GM23338 (cell line): ENCODE measurements at regions not wholly inside any gene's neighbourhood (a gene's known extent, or its start where the extent isn't known, plus 50 kb on each side); places are given as distances from the start of the nearest gene placed in this dataset.

Source experiments
- ATAC-seq: fragments of 200-7000 bp; cut with Tn5 transposase; 3 replicates; pipeline ENCODE4 v1.9.1; 2020
- DNase-seq: peaks from one replicate; pipeline ENCODE4 v3.0.0-alpha.2; 2015; ENCODE audit warnings: low spot score
- H2AFZ ChIP-seq: fragments of 200-600 bp; sonication (generic); 2 replicates; pipeline ENCODE4 v1.8.0; 2016; ENCODE audit warnings: antibody characterized with exemption, mild to moderate bottlenecking, moderate library complexity
- H3F3A ChIP-seq: fragments of 200-600 bp; sonication (generic); replicated peaks from 2 replicates; pipeline ENCODE4 v1.8.0; 2017; ENCODE audit warnings: antibody characterized with exemption, mixed run types, low read depth
- H3K27ac ChIP-seq: fragments of 200-600 bp; sonication (generic); 2 replicates; pipeline ENCODE4 v1.6.1; 2016; ENCODE audit warnings: low read depth
- H3K27me3 ChIP-seq: fragments of 200-600 bp; sonication (generic); 2 replicates; pipeline ENCODE4 v1.8.0; 2016; ENCODE audit warnings: mild to moderate bottlenecking, mixed run types, moderate library complexity; ENCODE audit not compliant: insufficient read depth
- H3K36me3 ChIP-seq: fragments of 200-600 bp; sonication (generic); 2 replicates; pipeline ENCODE4 v1.8.0; 2016; ENCODE audit warnings: mild to moderate bottlenecking; ENCODE audit not compliant: insufficient read depth
- H3K4me1 ChIP-seq: fragments of 200-600 bp; sonication (generic); 2 replicates; pipeline ENCODE4 v1.8.0; 2016; ENCODE audit warnings: mild to moderate bottlenecking, moderate library complexity; ENCODE audit not compliant: insufficient read depth
- H3K4me2 ChIP-seq: fragments of 200-600 bp; sonication (generic); 2 replicates; pipeline ENCODE4 v1.7.1; 2017; ENCODE audit warnings: mixed run types
- H3K4me3 ChIP-seq: fragments of 200-600 bp; sonication (generic); 2 replicates; pipeline ENCODE4 v1.6.1; 2016; ENCODE audit warnings: mixed run types
- H3K79me2 ChIP-seq: fragments of 200-600 bp; sonication (generic); replicated peaks from 2 replicates; pipeline ENCODE4 v1.8.0; 2017; ENCODE audit warnings: mild to moderate bottlenecking; ENCODE audit not compliant: insufficient read depth
- H3K9me2 ChIP-seq: fragments of 200-600 bp; sonication (generic); 2 replicates; pipeline ENCODE4 v1.8.0; 2017; ENCODE audit not compliant: insufficient read depth
- H4K20me1 ChIP-seq: fragments of 200-600 bp; sonication (generic); replicated peaks from 2 replicates; pipeline ENCODE4 v1.8.0; 2017; ENCODE audit warnings: mild to moderate bottlenecking; ENCODE audit not compliant: insufficient read depth
- H3K27ac Mint-ChIP-seq: 2 replicates; pipeline ENCODE4 v1.8.0; 2020; ENCODE audit warnings: inconsistent platforms, mild to moderate bottlenecking, moderate library complexity, mixed read lengths
- H3K27me3 Mint-ChIP-seq: 3 replicates; pipeline ENCODE4 v1.8.0; 2022; ENCODE audit warnings: low read depth, mild to moderate bottlenecking, moderate library complexity, mixed read lengths, inconsistent platforms; ENCODE audit not compliant: insufficient read depth, poor library complexity
- H3K36me3 Mint-ChIP-seq: 3 replicates; pipeline ENCODE4 v1.8.0; 2021; ENCODE audit warnings: low read depth, mild to moderate bottlenecking, inconsistent platforms, moderate library complexity, mixed read lengths
- H3K4me1 Mint-ChIP-seq: 3 replicates; pipeline ENCODE4 v1.8.0; 2020; ENCODE audit warnings: mild to moderate bottlenecking, inconsistent platforms, mixed read lengths
- H3K4me3 Mint-ChIP-seq: 3 replicates; pipeline ENCODE4 v1.8.0; 2021; ENCODE audit warnings: moderate library complexity, mild to moderate bottlenecking, inconsistent platforms, mixed read lengths
- H3K9me3 Mint-ChIP-seq: 3 replicates; pipeline ENCODE4 v1.8.0; 2020; ENCODE audit warnings: moderate library complexity, mild to moderate bottlenecking, inconsistent platforms, mixed read lengths
- JUNB ChIP-seq: IDR thresholded peaks from one replicate; pipeline ENCODE4 v1.6.1; 2016; ENCODE audit warnings: antibody characterized with exemption; ENCODE audit not compliant: unreplicated experiment
- ZNF331 ChIP-seq: fragments of 250-450 bp; sonication (Bioruptor Pico); IDR thresholded peaks from 2 replicates; pipeline ENCODE4 v1.5.0; 2020; ENCODE audit warnings: low read depth, mild to moderate bottlenecking, moderate library complexity
- TF ChIP-seq, protein P1 (sequence below): fragments of 250-450 bp; sonication (Bioruptor Pico); IDR thresholded peaks from 2 replicates; pipeline ENCODE4 v1.5.0; 2020; ENCODE audit warnings: mild to moderate bottlenecking, moderate library complexity
- TF ChIP-seq, protein P2 (sequence below): IDR thresholded peaks from 2 replicates; pipeline ENCODE4 v1.6.1; 2016; ENCODE audit warnings: antibody characterized with exemption

DNA sequence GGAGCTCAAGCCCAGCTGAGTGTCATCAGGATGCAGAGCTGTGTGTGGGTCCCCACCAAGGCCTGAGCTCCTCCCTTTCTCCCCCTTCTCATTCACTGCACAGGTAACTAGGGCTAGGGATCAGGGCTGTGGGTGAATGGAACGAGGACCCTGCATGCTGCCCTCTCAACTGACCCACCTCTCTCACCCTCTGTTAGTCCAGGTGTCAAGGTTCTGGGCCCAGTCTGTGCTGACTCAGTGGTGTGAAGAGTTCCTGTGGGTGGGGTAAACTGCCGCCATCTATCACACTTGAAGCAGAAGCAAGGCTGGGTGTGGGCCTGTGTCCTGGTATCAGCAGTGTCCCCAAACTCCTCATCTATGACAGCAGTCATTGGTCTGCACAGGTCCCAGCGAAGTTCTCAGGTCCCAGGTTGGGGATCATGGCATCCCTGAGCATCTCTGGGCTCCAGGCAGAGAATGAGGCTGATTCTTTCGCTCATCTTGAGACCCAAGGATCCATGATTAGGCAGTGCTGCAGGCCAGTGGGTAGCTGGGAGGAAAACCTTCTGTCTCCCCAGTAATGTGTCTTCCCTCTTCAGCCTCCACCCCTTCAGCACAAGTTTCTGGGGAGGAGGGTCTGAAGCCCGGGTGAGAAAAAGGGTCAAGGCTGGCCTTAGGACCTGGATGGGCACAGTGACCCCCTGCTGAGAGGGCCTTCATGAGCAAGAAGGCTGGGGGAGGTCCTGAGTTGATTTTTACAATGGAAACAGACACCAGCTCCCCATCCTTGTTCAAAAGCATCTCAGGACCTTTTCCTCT is 109.8 kb downstream of the ZNF280B start:
- Histone ChIP-seq H3K4me2 (no peak overlapping the region), H3K79me2 (no peaks in the 10 kb centered on the region), H2AFZ (no peak overlapping the region), H3K27me3 (peaks cover 100% of the 10 kb centered on the region), H3F3A (no peaks in the 10 kb centered on the region), H3K27ac (no peak overlapping the region), H4K20me1 (no peaks in the 10 kb centered on the region), H3K9me2 (no peaks in the 10 kb centered on the region), H3K4me3 (no peak overlapping the region), H3K36me3 (no peaks in the 10 kb centered on the region; the same call in 1 of the 2 replicates), H3K4me1 (no peaks in the 10 kb centered on the region)
- peaks cover 98% of the 10 kb centered on the region for H3K27me3 Mint-ChIP-seq
- TF ChIP-seq JUNB (no peak), ZNF331 (CRISPR knock-in tag) (no peak)
- TF ChIP-seq, protein P1, sequence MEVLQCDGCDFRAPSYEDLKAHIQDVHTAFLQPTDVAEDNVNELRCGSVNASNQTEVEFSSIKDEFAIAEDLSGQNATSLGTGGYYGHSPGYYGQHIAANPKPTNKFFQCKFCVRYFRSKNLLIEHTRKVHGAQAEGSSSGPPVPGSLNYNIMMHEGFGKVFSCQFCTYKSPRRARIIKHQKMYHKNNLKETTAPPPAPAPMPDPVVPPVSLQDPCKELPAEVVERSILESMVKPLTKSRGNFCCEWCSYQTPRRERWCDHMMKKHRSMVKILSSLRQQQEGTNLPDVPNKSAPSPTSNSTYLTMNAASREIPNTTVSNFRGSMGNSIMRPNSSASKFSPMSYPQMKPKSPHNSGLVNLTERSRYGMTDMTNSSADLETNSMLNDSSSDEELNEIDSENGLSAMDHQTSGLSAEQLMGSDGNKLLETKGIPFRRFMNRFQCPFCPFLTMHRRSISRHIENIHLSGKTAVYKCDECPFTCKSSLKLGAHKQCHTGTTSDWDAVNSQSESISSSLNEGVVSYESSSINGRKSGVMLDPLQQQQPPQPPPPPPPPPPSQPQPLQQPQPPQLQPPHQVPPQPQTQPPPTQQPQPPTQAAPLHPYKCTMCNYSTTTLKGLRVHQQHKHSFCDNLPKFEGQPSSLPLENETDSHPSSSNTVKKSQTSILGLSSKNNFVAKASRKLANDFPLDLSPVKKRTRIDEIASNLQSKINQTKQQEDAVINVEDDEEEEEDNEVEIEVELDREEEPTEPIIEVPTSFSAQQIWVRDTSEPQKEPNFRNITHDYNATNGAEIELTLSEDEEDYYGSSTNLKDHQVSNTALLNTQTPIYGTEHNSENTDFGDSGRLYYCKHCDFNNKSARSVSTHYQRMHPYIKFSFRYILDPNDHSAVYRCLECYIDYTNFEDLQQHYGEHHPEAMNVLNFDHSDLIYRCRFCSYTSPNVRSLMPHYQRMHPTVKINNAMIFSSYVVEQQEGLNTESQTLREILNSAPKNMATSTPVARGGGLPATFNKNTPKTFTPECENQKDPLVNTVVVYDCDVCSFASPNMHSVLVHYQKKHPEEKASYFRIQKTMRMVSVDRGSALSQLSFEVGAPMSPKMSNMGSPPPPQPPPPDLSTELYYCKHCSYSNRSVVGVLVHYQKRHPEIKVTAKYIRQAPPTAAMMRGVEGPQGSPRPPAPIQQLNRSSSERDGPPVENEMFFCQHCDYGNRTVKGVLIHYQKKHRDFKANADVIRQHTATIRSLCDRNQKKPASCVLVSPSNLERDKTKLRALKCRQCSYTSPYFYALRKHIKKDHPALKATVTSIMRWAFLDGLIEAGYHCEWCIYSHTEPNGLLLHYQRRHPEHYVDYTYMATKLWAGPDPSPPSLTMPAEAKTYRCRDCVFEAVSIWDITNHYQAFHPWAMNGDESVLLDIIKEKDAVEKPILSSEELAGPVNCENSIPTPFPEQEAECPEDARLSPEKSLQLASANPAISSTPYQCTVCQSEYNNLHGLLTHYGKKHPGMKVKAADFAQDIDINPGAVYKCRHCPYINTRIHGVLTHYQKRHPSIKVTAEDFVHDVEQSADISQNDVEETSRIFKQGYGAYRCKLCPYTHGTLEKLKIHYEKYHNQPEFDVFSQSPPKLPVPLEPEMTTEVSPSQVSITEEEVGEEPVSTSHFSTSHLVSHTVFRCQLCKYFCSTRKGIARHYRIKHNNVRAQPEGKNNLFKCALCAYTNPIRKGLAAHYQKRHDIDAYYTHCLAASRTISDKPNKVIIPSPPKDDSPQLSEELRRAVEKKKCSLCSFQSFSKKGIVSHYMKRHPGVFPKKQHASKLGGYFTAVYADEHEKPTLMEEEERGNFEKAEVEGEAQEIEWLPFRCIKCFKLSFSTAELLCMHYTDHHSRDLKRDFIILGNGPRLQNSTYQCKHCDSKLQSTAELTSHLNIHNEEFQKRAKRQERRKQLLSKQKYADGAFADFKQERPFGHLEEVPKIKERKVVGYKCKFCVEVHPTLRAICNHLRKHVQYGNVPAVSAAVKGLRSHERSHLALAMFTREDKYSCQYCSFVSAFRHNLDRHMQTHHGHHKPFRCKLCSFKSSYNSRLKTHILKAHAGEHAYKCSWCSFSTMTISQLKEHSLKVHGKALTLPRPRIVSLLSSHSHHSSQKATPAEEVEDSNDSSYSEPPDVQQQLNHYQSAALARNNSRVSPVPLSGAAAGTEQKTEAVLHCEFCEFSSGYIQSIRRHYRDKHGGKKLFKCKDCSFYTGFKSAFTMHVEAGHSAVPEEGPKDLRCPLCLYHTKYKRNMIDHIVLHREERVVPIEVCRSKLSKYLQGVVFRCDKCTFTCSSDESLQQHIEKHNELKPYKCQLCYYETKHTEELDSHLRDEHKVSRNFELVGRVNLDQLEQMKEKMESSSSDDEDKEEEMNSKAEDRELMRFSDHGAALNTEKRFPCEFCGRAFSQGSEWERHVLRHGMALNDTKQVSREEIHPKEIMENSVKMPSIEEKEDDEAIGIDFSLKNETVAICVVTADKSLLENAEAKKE (CRISPR knock-in tag) = no peak
- TF ChIP-seq, protein P2, sequence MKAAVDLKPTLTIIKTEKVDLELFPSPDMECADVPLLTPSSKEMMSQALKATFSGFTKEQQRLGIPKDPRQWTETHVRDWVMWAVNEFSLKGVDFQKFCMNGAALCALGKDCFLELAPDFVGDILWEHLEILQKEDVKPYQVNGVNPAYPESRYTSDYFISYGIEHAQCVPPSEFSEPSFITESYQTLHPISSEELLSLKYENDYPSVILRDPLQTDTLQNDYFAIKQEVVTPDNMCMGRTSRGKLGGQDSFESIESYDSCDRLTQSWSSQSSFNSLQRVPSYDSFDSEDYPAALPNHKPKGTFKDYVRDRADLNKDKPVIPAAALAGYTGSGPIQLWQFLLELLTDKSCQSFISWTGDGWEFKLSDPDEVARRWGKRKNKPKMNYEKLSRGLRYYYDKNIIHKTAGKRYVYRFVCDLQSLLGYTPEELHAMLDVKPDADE = no peak
- no peaks in the 10 kb centered on the region for H3K4me1 Mint-ChIP-seq
- H3K27ac Mint-ChIP-seq = no peak overlapping the region
- H3K9me3 Mint-ChIP-seq = 0 out of 3 replicates have a peak, but pooled peaks cover 3% of the 10 kb centered on the region
- ATAC-seq (no peak), DNase-seq (no peak)
- no peak overlapping the region for H3K4me3 Mint-ChIP-seq
- H3K36me3 Mint-ChIP-seq = no peaks in the 10 kb centered on the region
